SK-N-SH (cell line): ENCODE measurements at regions not wholly inside any gene's neighbourhood (a gene's known extent, or its start where the extent isn't known, plus 50 kb on each side); places are given as distances from the start of the nearest gene placed in this dataset.
A peak's percentile ranks its signal among the peaks of the same experiment; 100 is the strongest.

Source experiments
- CTCF ChIA-PET: fragments of 300-600, 350-600 bp; formaldehyde crosslinking; extraction: SDS; loops from one replicate; lab custom pipeline; 2021; lab: Yijun Ruan, JAX
- POLR2A ChIA-PET: fragments of 350-600 bp; sonication (Branson Sonifier 250); formaldehyde crosslinking; extraction: SDS; loops from one replicate; lab custom pipeline; 2020; ENCODE audit warnings: antibody characterized with exemption, inconsistent platforms; lab: Yijun Ruan, JAX
- DNase-seq: peaks from one replicate; pipeline ENCODE4 v3.0.0; 2012
- H2AFZ ChIP-seq: fragments of 200-600 bp; sonication (generic); 2 replicates; pipeline ENCODE4 v1.8.1; 2016; ENCODE audit warnings: antibody characterized with exemption, mild to moderate bottlenecking, low read depth
- H3F3A ChIP-seq: fragments of 200-600 bp; sonication (generic); replicated peaks from 2 replicates; pipeline ENCODE3; 2016; ENCODE audit warnings: antibody characterized with exemption, mild to moderate bottlenecking; ENCODE audit not compliant: insufficient read depth
- H3K27ac ChIP-seq, 2 experiments: fragments of 200-500 bp in 1 of 2; fragments of 200-600 bp in 1 of 2; sonication (Bioruptor generic) in 1 of 2; sonication (generic), shearing (Covaris generic) in 1 of 2; 2 replicates each; pipeline versions ENCODE4 v1.5.1 to v1.6.1; 2014 to 2016; ENCODE audit warnings: low read depth in 2 of 2, inconsistent platforms in 1 of 2, low read length in 1 of 2, mild to moderate bottlenecking in 1 of 2, mixed read lengths in 1 of 2
- H3K27me3 ChIP-seq: fragments of 200-600 bp; sonication (generic), shearing (Covaris generic); 2 replicates; pipeline ENCODE4 v1.6.1; 2016; ENCODE audit warnings: mixed run types; ENCODE audit not compliant: insufficient read depth
- H3K36me3 ChIP-seq, 2 experiments: fragments of 200-500 bp in 1 of 2; fragments of 200-600 bp in 1 of 2; sonication (Bioruptor generic) in 1 of 2; sonication (generic) in 1 of 2; replicated peaks in 1 of 2; 2 replicates each; pipeline versions ENCODE3 to v1.5.1; 2014 to 2016; ENCODE audit warnings: low read length in 1 of 2, mild to moderate bottlenecking in 1 of 2; ENCODE audit not compliant: insufficient read depth in 2 of 2, control insufficient read depth in 1 of 2
- H3K4me1 ChIP-seq, 2 experiments: fragments of 200-500 bp in 1 of 2; fragments of 200-600 bp in 1 of 2; sonication (Bioruptor generic) in 1 of 2; sonication (generic), shearing (Covaris generic) in 1 of 2; 2 replicates each; pipeline versions ENCODE4 v1.5.1 to v1.6.1; 2014 to 2016; ENCODE audit warnings: low read depth in 1 of 2, low read length in 1 of 2, mixed run types in 1 of 2; ENCODE audit not compliant: insufficient read depth in 2 of 2, control insufficient read depth in 1 of 2
- H3K4me2 ChIP-seq: fragments of 200-600 bp; sonication (generic), shearing (Covaris generic); 2 replicates; pipeline ENCODE4 v1.6.1; 2017; ENCODE audit warnings: mixed run types
- H3K4me3 ChIP-seq, 2 experiments: fragments of 200-500 bp in 1 of 2; fragments of 200-600 bp in 1 of 2; sonication (Bioruptor generic) in 1 of 2; sonication (generic), shearing (Covaris generic) in 1 of 2; 2 replicates each; pipeline versions ENCODE4 v1.5.1 to v1.8.1; 2014 to 2016; ENCODE audit warnings: low read depth in 2 of 2, inconsistent platforms in 1 of 2, low read length in 1 of 2, mild to moderate bottlenecking in 1 of 2, mixed read lengths in 1 of 2, moderate library complexity in 1 of 2
- H3K79me2 ChIP-seq: fragments of 200-600 bp; sonication (generic); 2 replicates; pipeline ENCODE4 v1.8.1; 2017; ENCODE audit warnings: mild to moderate bottlenecking; ENCODE audit not compliant: insufficient read depth
- H3K9ac ChIP-seq: fragments of 200-600 bp; sonication (generic); 2 replicates; pipeline ENCODE4 v1.6.1; 2017; ENCODE audit warnings: mixed run types
- H3K9me2 ChIP-seq: fragments of 200-600 bp; sonication (generic); 2 replicates; pipeline ENCODE4 v1.6.1; 2017; ENCODE audit warnings: mixed run types
- H3K9me3 ChIP-seq: fragments of 200-600 bp; sonication (generic); 2 replicates; pipeline ENCODE4 v1.6.1; 2017; ENCODE audit warnings: mixed run types, mild to moderate bottlenecking, moderate library complexity
- H4K20me1 ChIP-seq: fragments of 200-600 bp; sonication (generic); 2 replicates; pipeline ENCODE4 v1.6.1; 2017; ENCODE audit warnings: mild to moderate bottlenecking, mixed run types; ENCODE audit not compliant: insufficient read depth
- CHD2 ChIP-seq: fragments of 150-350 bp; IDR thresholded peaks from 2 replicates; pipeline ENCODE4 v1.6.1; 2018; ENCODE audit warnings: low read length; ENCODE audit not compliant: partially characterized antibody
- ELF1 ChIP-seq: IDR thresholded peaks from 2 replicates; pipeline ENCODE4 v1.4.0; 2012
- FOXJ3 ChIP-seq: sonication (generic); formaldehyde crosslinking; IDR thresholded peaks from 2 replicates; pipeline ENCODE4 v1.5.1; 2020; ENCODE audit warnings: mild to moderate bottlenecking, missing genetic modification reagents
- FOXM1 ChIP-seq: IDR thresholded peaks from 2 replicates; pipeline ENCODE4 v1.4.0; 2012; ENCODE audit warnings: low read depth, mild to moderate bottlenecking
- IRF3 ChIP-seq: fragments of 150-350 bp; IDR thresholded peaks from 2 replicates; pipeline ENCODE4 v1.6.1; 2016; ENCODE audit warnings: mild to moderate bottlenecking, low read depth, low read length
- JUND ChIP-seq: IDR thresholded peaks from 2 replicates; pipeline ENCODE4 v1.4.0; 2012
- NFIC ChIP-seq: IDR thresholded peaks from 2 replicates; pipeline ENCODE4 v1.4.0; 2012; ENCODE audit warnings: borderline replicate concordance
- RAD21 ChIP-seq: IDR thresholded peaks from 2 replicates; pipeline ENCODE4 v1.6.1; 2012; ENCODE audit warnings: mild to moderate bottlenecking, low read length
- TAF1 ChIP-seq: IDR thresholded peaks from 2 replicates; pipeline ENCODE4 v1.6.1; 2012; ENCODE audit warnings: low read depth, mild to moderate bottlenecking, low read length, moderate library complexity, borderline replicate concordance
- TEAD4 ChIP-seq: IDR thresholded peaks from 2 replicates; pipeline ENCODE4 v1.4.0; 2012; ENCODE audit warnings: mild to moderate bottlenecking, borderline replicate concordance; ENCODE audit not compliant: insufficient read depth
- USF1 ChIP-seq: IDR thresholded peaks from 2 replicates; pipeline ENCODE4 v1.4.0; 2012; ENCODE audit warnings: low read depth, borderline replicate concordance
- USF2 ChIP-seq: fragments of 150-350 bp; IDR thresholded peaks from 2 replicates; pipeline ENCODE4 v1.6.1; 2017; ENCODE audit warnings: antibody characterized with exemption, low read length, low read depth, borderline replicate concordance
- YY1 ChIP-seq: IDR thresholded peaks from 2 replicates; pipeline ENCODE4 v1.4.0; 2012; ENCODE audit warnings: low read depth, mild to moderate bottlenecking
- WGBS: methylation state at CpG from one replicate; pipeline ENCODE4 v1.1.6; 2017; ENCODE audit warnings: low lambda C conversion rate; 5-methylcytosine and 5-hydroxymethylcytosine counted together
- TF ChIP-seq, protein P1 (sequence below): IDR thresholded peaks from 2 replicates; pipeline ENCODE4 v1.6.1; 2012; ENCODE audit warnings: mild to moderate bottlenecking, low read depth, low read length, moderate library complexity
- TF ChIP-seq, protein P2 (sequence below): IDR thresholded peaks from 2 replicates; pipeline ENCODE4; 2012

- Histone ChIP-seq H3K9ac (no peak overlapping the region), H3K4me3 (no peak overlapping the region), H2AFZ (peak overlapping the region; percentile 22; the same call in 1 of the 2 replicates), H3K36me3 (no peaks in the 10 kb centered on the region), H3K27ac (no peak overlapping the region; a peak in 1 of 4 replicates), H3K4me2 (peak overlapping the region; percentile 52; the same call in 1 of the 2 replicates), H3K9me3 (no peaks in the 10 kb centered on the region), H3K9me2 (no peaks in the 10 kb centered on the region), H3F3A (no peaks in the 10 kb centered on the region), H3K27me3 (no peaks in the 10 kb centered on the region), H4K20me1 (no peaks in the 10 kb centered on the region), H3K4me1 (no peaks in the 10 kb centered on the region), H3K79me2 (no peaks in the 10 kb centered on the region)
- TF ChIP-seq, protein P1, sequence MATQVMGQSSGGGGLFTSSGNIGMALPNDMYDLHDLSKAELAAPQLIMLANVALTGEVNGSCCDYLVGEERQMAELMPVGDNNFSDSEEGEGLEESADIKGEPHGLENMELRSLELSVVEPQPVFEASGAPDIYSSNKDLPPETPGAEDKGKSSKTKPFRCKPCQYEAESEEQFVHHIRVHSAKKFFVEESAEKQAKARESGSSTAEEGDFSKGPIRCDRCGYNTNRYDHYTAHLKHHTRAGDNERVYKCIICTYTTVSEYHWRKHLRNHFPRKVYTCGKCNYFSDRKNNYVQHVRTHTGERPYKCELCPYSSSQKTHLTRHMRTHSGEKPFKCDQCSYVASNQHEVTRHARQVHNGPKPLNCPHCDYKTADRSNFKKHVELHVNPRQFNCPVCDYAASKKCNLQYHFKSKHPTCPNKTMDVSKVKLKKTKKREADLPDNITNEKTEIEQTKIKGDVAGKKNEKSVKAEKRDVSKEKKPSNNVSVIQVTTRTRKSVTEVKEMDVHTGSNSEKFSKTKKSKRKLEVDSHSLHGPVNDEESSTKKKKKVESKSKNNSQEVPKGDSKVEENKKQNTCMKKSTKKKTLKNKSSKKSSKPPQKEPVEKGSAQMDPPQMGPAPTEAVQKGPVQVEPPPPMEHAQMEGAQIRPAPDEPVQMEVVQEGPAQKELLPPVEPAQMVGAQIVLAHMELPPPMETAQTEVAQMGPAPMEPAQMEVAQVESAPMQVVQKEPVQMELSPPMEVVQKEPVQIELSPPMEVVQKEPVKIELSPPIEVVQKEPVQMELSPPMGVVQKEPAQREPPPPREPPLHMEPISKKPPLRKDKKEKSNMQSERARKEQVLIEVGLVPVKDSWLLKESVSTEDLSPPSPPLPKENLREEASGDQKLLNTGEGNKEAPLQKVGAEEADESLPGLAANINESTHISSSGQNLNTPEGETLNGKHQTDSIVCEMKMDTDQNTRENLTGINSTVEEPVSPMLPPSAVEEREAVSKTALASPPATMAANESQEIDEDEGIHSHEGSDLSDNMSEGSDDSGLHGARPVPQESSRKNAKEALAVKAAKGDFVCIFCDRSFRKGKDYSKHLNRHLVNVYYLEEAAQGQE = no peak
- no peak for TF ChIP-seq FOXJ3 (CRISPR knock-in tag)
- no peak for TF ChIP-seq FOXM1
- TF ChIP-seq USF2 = no peak
- TF ChIP-seq USF1 = no peak
- no peak for TF ChIP-seq TAF1
- no peak for TF ChIP-seq ELF1
- no peak for TF ChIP-seq JUND
- TF ChIP-seq, protein P2, sequence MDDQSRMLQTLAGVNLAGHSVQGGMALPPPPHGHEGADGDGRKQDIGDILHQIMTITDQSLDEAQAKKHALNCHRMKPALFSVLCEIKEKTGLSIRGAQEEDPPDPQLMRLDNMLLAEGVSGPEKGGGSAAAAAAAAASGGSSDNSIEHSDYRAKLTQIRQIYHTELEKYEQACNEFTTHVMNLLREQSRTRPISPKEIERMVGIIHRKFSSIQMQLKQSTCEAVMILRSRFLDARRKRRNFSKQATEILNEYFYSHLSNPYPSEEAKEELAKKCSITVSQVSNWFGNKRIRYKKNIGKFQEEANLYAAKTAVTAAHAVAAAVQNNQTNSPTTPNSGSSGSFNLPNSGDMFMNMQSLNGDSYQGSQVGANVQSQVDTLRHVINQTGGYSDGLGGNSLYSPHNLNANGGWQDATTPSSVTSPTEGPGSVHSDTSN = no peak
- TF ChIP-seq YY1 = no peak
- TF ChIP-seq IRF3 = no peak
- no peak for TF ChIP-seq NFIC
- TF ChIP-seq RAD21 = no peak
- no peak for TF ChIP-seq TEAD4
- TF ChIP-seq CHD2 = no peak
- 16% methylated on average over 1 of the region's 1 CpG for WGBS
- POLR2A ChIA-PET = no interaction called here
- no peak for DNase-seq
- CTCF ChIA-PET = no interaction called here
These were observed 420.1 kb downstream of the ZNF674 start for GRCh38 chrX:46125111-46125510.
